ENCODE measurements at regions not wholly inside any gene's neighbourhood (a gene's known extent, or its start where the extent isn't known, plus 50 kb on each side); places are given as distances from the start of the nearest gene placed in this dataset.

DNA sequence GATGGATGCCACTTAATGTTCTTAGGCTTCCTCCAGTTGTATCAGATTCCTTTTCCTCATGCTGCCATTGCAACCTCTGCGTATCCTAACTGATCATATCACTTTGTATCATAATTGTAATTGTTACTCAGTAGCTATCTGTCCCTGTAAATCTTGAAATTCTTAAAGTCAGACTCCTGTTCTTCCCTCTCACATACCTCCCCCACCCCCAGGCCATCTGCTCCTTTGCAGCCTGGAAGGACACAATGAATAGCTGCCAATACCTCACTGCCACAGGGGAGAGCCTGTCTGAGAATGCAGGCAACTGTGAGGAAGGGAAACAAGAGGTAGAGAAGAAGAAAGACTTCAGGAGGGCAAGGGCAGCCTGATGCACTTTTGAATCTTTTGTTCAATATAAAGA lies 228.5 kb downstream of the ENC1 start:
- BruUV-seq (replicated peaks), result no TSS peak
- H3K27me3 ChIP-seq (replicated peaks in 1 of 2; ENCODE audit: control insufficient read depth in 2 of 2, insufficient read depth in 2 of 2, low read length in 1 of 2), result no peaks in the 10 kb centered on the region
- DNase-seq (ENCODE audit: low read depth, low spot score) (no peak), ATAC-seq (no peak), FAIRE-seq (no peak)
- 65% methylated on average over 1 of the region's 1 CpG for WGBS (ENCODE audit: insufficient coverage, insufficient replicate concordance, low lambda C conversion rate, missing lambda C conversion rate)
- TF ChIP-seq KDM1A (IDR thresholded peaks at IDR 0.05; ENCODE audit: borderline replicate concordance) (no peak), NR2C2 (IDR thresholded peaks at IDR 0.05; ENCODE audit: borderline replicate concordance, control insufficient read depth, insufficient read length, low read depth) (no peak), CHD1 (IDR thresholded peaks at IDR 0.05; ENCODE audit: low read depth, low read length) (no peak), HDAC6 (IDR thresholded peaks at IDR 0.05; ENCODE audit: unreplicated experiment) (no peak), YBX1 (IDR thresholded peaks at IDR 0.05) (no peak), RAD51 (IDR thresholded peaks at IDR 0.05) (no peak), MEF2A (IDR thresholded peaks at IDR 0.05; ENCODE audit: insufficient read depth, low read depth, low read length) (no peak), POLR2A (IDR thresholded peaks at IDR 0.05; ENCODE audit: low read depth, low read length) (no peak), IKZF2 (IDR thresholded peaks at IDR 0.05) (no peak), SPI1 (IDR thresholded peaks at IDR 0.05; ENCODE audit: borderline replicate concordance, insufficient read depth, low read depth, low read length) (no peak), TBL1XR1 (IDR thresholded peaks at IDR 0.05; ENCODE audit: low read depth, low read length) (no peak), SIX5 (IDR thresholded peaks at IDR 0.05; ENCODE audit: low read depth, low read length, severe bottlenecking) (no peak), ATF7 (IDR thresholded peaks at IDR 0.05; ENCODE audit: low read depth) (no peak), STAT3 (IDR thresholded peaks at IDR 0.05; ENCODE audit: low read depth, low read length) (no peak)
- TF ChIP-seq, protein P1, sequence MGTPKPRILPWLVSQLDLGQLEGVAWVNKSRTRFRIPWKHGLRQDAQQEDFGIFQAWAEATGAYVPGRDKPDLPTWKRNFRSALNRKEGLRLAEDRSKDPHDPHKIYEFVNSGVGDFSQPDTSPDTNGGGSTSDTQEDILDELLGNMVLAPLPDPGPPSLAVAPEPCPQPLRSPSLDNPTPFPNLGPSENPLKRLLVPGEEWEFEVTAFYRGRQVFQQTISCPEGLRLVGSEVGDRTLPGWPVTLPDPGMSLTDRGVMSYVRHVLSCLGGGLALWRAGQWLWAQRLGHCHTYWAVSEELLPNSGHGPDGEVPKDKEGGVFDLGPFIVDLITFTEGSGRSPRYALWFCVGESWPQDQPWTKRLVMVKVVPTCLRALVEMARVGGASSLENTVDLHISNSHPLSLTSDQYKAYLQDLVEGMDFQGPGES (IDR thresholded peaks at IDR 0.05), result no peak
- TF ChIP-seq, protein P2, sequence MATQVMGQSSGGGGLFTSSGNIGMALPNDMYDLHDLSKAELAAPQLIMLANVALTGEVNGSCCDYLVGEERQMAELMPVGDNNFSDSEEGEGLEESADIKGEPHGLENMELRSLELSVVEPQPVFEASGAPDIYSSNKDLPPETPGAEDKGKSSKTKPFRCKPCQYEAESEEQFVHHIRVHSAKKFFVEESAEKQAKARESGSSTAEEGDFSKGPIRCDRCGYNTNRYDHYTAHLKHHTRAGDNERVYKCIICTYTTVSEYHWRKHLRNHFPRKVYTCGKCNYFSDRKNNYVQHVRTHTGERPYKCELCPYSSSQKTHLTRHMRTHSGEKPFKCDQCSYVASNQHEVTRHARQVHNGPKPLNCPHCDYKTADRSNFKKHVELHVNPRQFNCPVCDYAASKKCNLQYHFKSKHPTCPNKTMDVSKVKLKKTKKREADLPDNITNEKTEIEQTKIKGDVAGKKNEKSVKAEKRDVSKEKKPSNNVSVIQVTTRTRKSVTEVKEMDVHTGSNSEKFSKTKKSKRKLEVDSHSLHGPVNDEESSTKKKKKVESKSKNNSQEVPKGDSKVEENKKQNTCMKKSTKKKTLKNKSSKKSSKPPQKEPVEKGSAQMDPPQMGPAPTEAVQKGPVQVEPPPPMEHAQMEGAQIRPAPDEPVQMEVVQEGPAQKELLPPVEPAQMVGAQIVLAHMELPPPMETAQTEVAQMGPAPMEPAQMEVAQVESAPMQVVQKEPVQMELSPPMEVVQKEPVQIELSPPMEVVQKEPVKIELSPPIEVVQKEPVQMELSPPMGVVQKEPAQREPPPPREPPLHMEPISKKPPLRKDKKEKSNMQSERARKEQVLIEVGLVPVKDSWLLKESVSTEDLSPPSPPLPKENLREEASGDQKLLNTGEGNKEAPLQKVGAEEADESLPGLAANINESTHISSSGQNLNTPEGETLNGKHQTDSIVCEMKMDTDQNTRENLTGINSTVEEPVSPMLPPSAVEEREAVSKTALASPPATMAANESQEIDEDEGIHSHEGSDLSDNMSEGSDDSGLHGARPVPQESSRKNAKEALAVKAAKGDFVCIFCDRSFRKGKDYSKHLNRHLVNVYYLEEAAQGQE (IDR thresholded peaks at IDR 0.05; ENCODE audit: low read depth, low read length), result no peak
- TF ChIP-seq, protein P3, sequence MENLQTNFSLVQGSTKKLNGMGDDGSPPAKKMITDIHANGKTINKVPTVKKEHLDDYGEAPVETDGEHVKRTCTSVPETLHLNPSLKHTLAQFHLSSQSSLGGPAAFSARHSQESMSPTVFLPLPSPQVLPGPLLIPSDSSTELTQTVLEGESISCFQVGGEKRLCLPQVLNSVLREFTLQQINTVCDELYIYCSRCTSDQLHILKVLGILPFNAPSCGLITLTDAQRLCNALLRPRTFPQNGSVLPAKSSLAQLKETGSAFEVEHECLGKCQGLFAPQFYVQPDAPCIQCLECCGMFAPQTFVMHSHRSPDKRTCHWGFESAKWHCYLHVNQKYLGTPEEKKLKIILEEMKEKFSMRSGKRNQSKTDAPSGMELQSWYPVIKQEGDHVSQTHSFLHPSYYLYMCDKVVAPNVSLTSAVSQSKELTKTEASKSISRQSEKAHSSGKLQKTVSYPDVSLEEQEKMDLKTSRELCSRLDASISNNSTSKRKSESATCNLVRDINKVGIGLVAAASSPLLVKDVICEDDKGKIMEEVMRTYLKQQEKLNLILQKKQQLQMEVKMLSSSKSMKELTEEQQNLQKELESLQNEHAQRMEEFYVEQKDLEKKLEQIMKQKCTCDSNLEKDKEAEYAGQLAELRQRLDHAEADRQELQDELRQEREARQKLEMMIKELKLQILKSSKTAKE (IDR thresholded peaks at IDR 0.05; ENCODE audit: low read depth, poor library complexity, severe bottlenecking), result no peak
- TF ChIP-seq, protein P4, sequence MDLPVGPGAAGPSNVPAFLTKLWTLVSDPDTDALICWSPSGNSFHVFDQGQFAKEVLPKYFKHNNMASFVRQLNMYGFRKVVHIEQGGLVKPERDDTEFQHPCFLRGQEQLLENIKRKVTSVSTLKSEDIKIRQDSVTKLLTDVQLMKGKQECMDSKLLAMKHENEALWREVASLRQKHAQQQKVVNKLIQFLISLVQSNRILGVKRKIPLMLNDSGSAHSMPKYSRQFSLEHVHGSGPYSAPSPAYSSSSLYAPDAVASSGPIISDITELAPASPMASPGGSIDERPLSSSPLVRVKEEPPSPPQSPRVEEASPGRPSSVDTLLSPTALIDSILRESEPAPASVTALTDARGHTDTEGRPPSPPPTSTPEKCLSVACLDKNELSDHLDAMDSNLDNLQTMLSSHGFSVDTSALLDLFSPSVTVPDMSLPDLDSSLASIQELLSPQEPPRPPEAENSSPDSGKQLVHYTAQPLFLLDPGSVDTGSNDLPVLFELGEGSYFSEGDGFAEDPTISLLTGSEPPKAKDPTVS (IDR thresholded peaks at IDR 0.05; ENCODE audit: low read depth, low read length), result no peak
- ChIA-PET RAD21 (ENCODE audit: unreplicated experiment) (no interaction called here), POLR2A (no interaction called here), SMC1A (ENCODE audit: uncharacterized antibody, unreplicated experiment) (interaction anchor here (1.0 kb wide), 1 partner anchor 221 kb away, joined by 4 read pairs; no protein-coding TSS in a partner anchor), CTCF (interaction anchor here (1.4 kb wide), 1 partner anchor 21 kb away, joined by 4 read pairs; no protein-coding TSS in a partner anchor)
- H3K79me2 ChIP-seq (ENCODE audit: control insufficient read depth, insufficient read depth, low read length), result no peaks in the 10 kb centered on the region
- H3K4me1 ChIP-seq (ENCODE audit: control insufficient read depth, insufficient read depth, low read length), result no peaks in the 10 kb centered on the region
- H3K36me3 ChIP-seq (ENCODE audit: control insufficient read depth in 2 of 2, insufficient read depth in 2 of 2, low read length in 1 of 2), result no peaks in the 10 kb centered on the region
- H3K9me3 ChIP-seq (replicated peaks; ENCODE audit: control insufficient read depth, insufficient read depth, low read length), result no peaks in the 10 kb centered on the region
- no peak overlapping the region for H3K9ac ChIP-seq (ENCODE audit: control insufficient read depth, insufficient read depth, low read length)
- intact Hi-C loops (cut with micrococcal nuclease; ENCODE audit: unreplicated experiment) (no loop called here), in situ Hi-C loops (cut with MboI) (no loop called here)
- H4K20me1 ChIP-seq (ENCODE audit: control insufficient read depth, insufficient read depth), result no peaks in the 10 kb centered on the region
- H2AFZ ChIP-seq (ENCODE audit: control insufficient read depth, low read depth, low read length), result no peak overlapping the region
- H3K27ac ChIP-seq (ENCODE audit: control insufficient read depth, insufficient read depth), result no peak overlapping the region
- no peak overlapping the region for H3K4me2 ChIP-seq (ENCODE audit: control insufficient read depth, insufficient read depth)
- H3K4me3 ChIP-seq, result no peak overlapping the region
